H1 (cell line): ENCODE measurements at regions not wholly inside any gene's neighbourhood (a gene's known extent, or its start where the extent isn't known, plus 50 kb on each side); places are given as distances from the start of the nearest gene placed in this dataset.

Source experiments
- CTCF ChIA-PET: fragments of 300-600 bp; sonication (Branson Sonifier 250); formaldehyde crosslinking; loops from one replicate; lab custom pipeline; 2021; ENCODE audit not compliant: partially characterized antibody; lab: Charles Lee
- POLR2A ChIA-PET: fragments of 300-600 bp; sonication (Branson Sonifier 250); formaldehyde crosslinking; loops from one replicate; lab custom pipeline; 2021; ENCODE audit warnings: inconsistent platforms; ENCODE audit not compliant: partially characterized antibody; lab: Charles Lee
- DNase-seq, 2 experiments: peaks; one replicate each; pipeline versions ENCODE4 v3.0.0 to v3.0.0-alpha.2; 2010 to 2022; ENCODE audit warnings: low spot score in 2 of 2, low read depth in 1 of 2, mixed read lengths in 1 of 2
- FAIRE-seq: peaks from 2 replicates; lab custom pipeline; 2011; peaks lifted over from hg19 to GRCh38; lab: Jason Lieb, UNC
- H2AFZ ChIP-seq: 2 replicates; pipeline ENCODE4 v1.8.1; 2012; ENCODE audit warnings: low read length, inconsistent platforms
- H2AK5ac ChIP-seq: 2 replicates; pipeline ENCODE4 v1.6.1; 2013; ENCODE audit warnings: low read depth, low read length
- H2BK120ac ChIP-seq: replicated peaks from 2 replicates; pipeline ENCODE3; 2013; ENCODE audit warnings: low read depth, low read length, inconsistent platforms
- H2BK12ac ChIP-seq: 2 replicates; pipeline ENCODE4 v1.6.1; 2013; ENCODE audit warnings: low read depth, low read length
- H2BK15ac ChIP-seq: 2 replicates; pipeline ENCODE4 v1.6.1; 2013; ENCODE audit warnings: low read length
- H2BK20ac ChIP-seq: 2 replicates; pipeline ENCODE4 v1.6.1; 2013; ENCODE audit warnings: low read length
- H2BK5ac ChIP-seq: 2 replicates; pipeline ENCODE4 v1.6.1; 2013; ENCODE audit warnings: low read depth, low read length
- H3K14ac ChIP-seq: 2 replicates; pipeline ENCODE4 v1.6.1; 2013; ENCODE audit warnings: inconsistent platforms; ENCODE audit not compliant: insufficient read length
- H3K18ac ChIP-seq: 2 replicates; pipeline ENCODE4 v1.6.1; 2013; ENCODE audit warnings: low read length; ENCODE audit errors: extremely low read depth
- H3K23ac ChIP-seq: 2 replicates; pipeline ENCODE4 v1.6.1; 2013; ENCODE audit warnings: inconsistent platforms; ENCODE audit not compliant: insufficient read length
- H3K23me2 ChIP-seq: 2 replicates; pipeline ENCODE4 v1.6.1; 2013; ENCODE audit warnings: low read depth, low read length
- H3K27ac ChIP-seq: 2 replicates; pipeline ENCODE4 v1.6.1; 2011; ENCODE audit warnings: low read depth, low read length, inconsistent platforms
- H3K27me3 ChIP-seq, 4 experiments: replicated peaks in 1 of 4; 1 replicate in 1 of 4; 2 replicates in 3 of 4; pipeline versions ENCODE4 v1.6.1 to v1.8.1; 2011 to 2013; ENCODE audit warnings: low read length in 3 of 4, mild to moderate bottlenecking in 3 of 4, inconsistent platforms in 2 of 4, mixed read lengths in 2 of 4, moderate library complexity in 1 of 4; ENCODE audit not compliant: control insufficient read depth in 3 of 4, insufficient read depth in 3 of 4; ENCODE audit errors: extremely low read depth in 1 of 4
- H3K36me3 ChIP-seq, 4 experiments: 2 replicates each; pipeline versions ENCODE4 v1.6.1 to v1.8.1; 2011 to 2013; ENCODE audit warnings: mild to moderate bottlenecking in 4 of 4, low read length in 3 of 4, moderate library complexity in 2 of 4, control low read depth in 1 of 4, inconsistent platforms in 1 of 4; ENCODE audit not compliant: insufficient read depth in 4 of 4, control insufficient read depth in 2 of 4
- H3K4ac ChIP-seq: replicated peaks from 2 replicates; pipeline ENCODE3; 2013; ENCODE audit warnings: low read length, low read depth, mixed read lengths, inconsistent platforms; ENCODE audit not compliant: insufficient read length
- H3K4me1 ChIP-seq, 4 experiments: replicated peaks in 1 of 4; 1 replicate in 1 of 4; 2 replicates in 3 of 4; pipeline versions ENCODE4 v1.6.1 to v1.8.1; 2011 to 2013; ENCODE audit warnings: low read length in 3 of 4, inconsistent platforms in 2 of 4, mixed read lengths in 1 of 4; ENCODE audit not compliant: insufficient read depth in 4 of 4, control insufficient read depth in 3 of 4
- H3K4me2 ChIP-seq, 2 experiments: 2 replicates each; pipeline versions ENCODE4 v1.6.1 to v1.8.1; 2011 to 2013; ENCODE audit warnings: low read depth in 2 of 2, low read length in 2 of 2, control low read depth in 1 of 2, inconsistent platforms in 1 of 2, mild to moderate bottlenecking in 1 of 2; ENCODE audit not compliant: insufficient read depth in 1 of 2
- H3K4me3 ChIP-seq, 4 experiments: fragments of 200-600, 300-600 bp in 1 of 4; sonication (generic), shearing (Covaris generic), sonication (Bioruptor Twin) in 1 of 4; 2 replicates each; pipeline versions ENCODE4 v1.5.1 to v1.8.1; 2011 to 2016; ENCODE audit warnings: low read length in 4 of 4, low read depth in 3 of 4, control low read depth in 2 of 4, inconsistent platforms in 2 of 4, mild to moderate bottlenecking in 2 of 4, mixed read lengths in 1 of 4, moderate library complexity in 1 of 4; ENCODE audit not compliant: insufficient read depth in 2 of 4; ENCODE audit errors: extremely low read depth in 1 of 4
- H3K56ac ChIP-seq: replicated peaks from 2 replicates; pipeline ENCODE3; 2013; ENCODE audit warnings: low read depth, mild to moderate bottlenecking, mixed read lengths, low read length, inconsistent platforms; ENCODE audit not compliant: insufficient read length
- H3K79me1 ChIP-seq: 2 replicates; pipeline ENCODE4 v1.6.1; 2013; ENCODE audit warnings: low read depth, low read length, control low read depth
- H3K79me2 ChIP-seq, 2 experiments: 2 replicates each; pipeline versions ENCODE4 v1.6.1 to v1.8.1; 2012 to 2013; ENCODE audit warnings: low read length in 2 of 2, mild to moderate bottlenecking in 2 of 2, inconsistent platforms in 1 of 2; ENCODE audit not compliant: insufficient read depth in 2 of 2, control insufficient read depth in 1 of 2
- H3K9ac ChIP-seq, 4 experiments: replicated peaks in 1 of 4; 1 replicate in 1 of 4; 2 replicates in 3 of 4; pipeline versions ENCODE4 v1.6.1 to v1.8.1; 2011 to 2013; ENCODE audit warnings: low read depth in 3 of 4, low read length in 3 of 4, control low read depth in 2 of 4, mild to moderate bottlenecking in 2 of 4, moderate library complexity in 2 of 4, inconsistent platforms in 1 of 4; ENCODE audit errors: extremely low read depth in 1 of 4
- H3K9me3 ChIP-seq, 2 experiments: 2 replicates each; pipeline versions ENCODE4 v1.6.1 to v1.8.1; 2012 to 2013; ENCODE audit warnings: mild to moderate bottlenecking in 2 of 2, moderate library complexity in 2 of 2, control low read depth in 1 of 2, inconsistent platforms in 1 of 2, low read depth in 1 of 2, low read length in 1 of 2, mixed read lengths in 1 of 2; ENCODE audit not compliant: insufficient read depth in 2 of 2
- H4K20me1 ChIP-seq, 2 experiments: replicated peaks in 1 of 2; 2 replicates each; pipeline versions ENCODE3 to v1.8.1; 2011 to 2013; ENCODE audit warnings: inconsistent platforms in 2 of 2, low read length in 2 of 2, mild to moderate bottlenecking in 1 of 2; ENCODE audit not compliant: insufficient read depth in 2 of 2, control insufficient read depth in 1 of 2
- H4K5ac ChIP-seq: 2 replicates; pipeline ENCODE4 v1.6.1; 2013; ENCODE audit warnings: low read length, low read depth, mixed read lengths, inconsistent platforms; ENCODE audit not compliant: insufficient read length
- H4K8ac ChIP-seq: 2 replicates; pipeline ENCODE4 v1.8.0; 2013; ENCODE audit warnings: mild to moderate bottlenecking, moderate library complexity, low read length, inconsistent platforms; ENCODE audit not compliant: insufficient read depth; ENCODE audit errors: extremely low read depth
- H4K91ac ChIP-seq: replicated peaks from 2 replicates; pipeline ENCODE3; 2013; ENCODE audit warnings: low read length, mixed read lengths, inconsistent platforms; ENCODE audit not compliant: insufficient read length
- ASH2L ChIP-seq: fragments of 200-600, 300-600 bp; sonication (generic); IDR thresholded peaks from one replicate; pipeline ENCODE4 v1.7.1; 2017; ENCODE audit warnings: low read length
- BACH1 ChIP-seq: IDR thresholded peaks from 2 replicates; pipeline ENCODE4 v1.6.1; 2012; ENCODE audit warnings: low read length, improper control_type of control experiment
- CHD1 ChIP-seq: IDR thresholded peaks from 2 replicates; pipeline ENCODE4 v1.6.1; 2012; ENCODE audit warnings: low read depth, low read length, improper control_type of control experiment
- CREB1 ChIP-seq: IDR thresholded peaks from 2 replicates; pipeline ENCODE4 v1.6.1; 2012; ENCODE audit warnings: inconsistent platforms
- GABPA ChIP-seq: IDR thresholded peaks from 2 replicates; pipeline ENCODE4 v1.6.1; 2011; ENCODE audit warnings: mild to moderate bottlenecking, low read length, moderate library complexity, borderline replicate concordance; ENCODE audit not compliant: insufficient read depth
- HDAC2 ChIP-seq, 2 experiments: fragments of 300-600 bp in 1 of 2; sonication (generic) in 1 of 2; IDR thresholded peaks; 2 replicates each; pipeline ENCODE4 v1.6.1; 2011 to 2012; ENCODE audit warnings: low read depth in 2 of 2, low read length in 2 of 2, mild to moderate bottlenecking in 2 of 2, moderate library complexity in 2 of 2, borderline replicate concordance in 1 of 2, inconsistent platforms in 1 of 2
- JUN ChIP-seq: IDR thresholded peaks from 2 replicates; pipeline ENCODE4 v1.6.1; 2011; ENCODE audit warnings: low read depth, mild to moderate bottlenecking, improper control_type of control experiment, low read length
- JUND ChIP-seq: IDR thresholded peaks from 2 replicates; pipeline ENCODE4 v1.6.1; 2011; ENCODE audit warnings: mild to moderate bottlenecking, improper control_type of control experiment, low read length
- KDM5A ChIP-seq: fragments of 200-600 bp; IDR thresholded peaks from 2 replicates; pipeline ENCODE4 v1.7.1; 2012; ENCODE audit warnings: mild to moderate bottlenecking, low read length, inconsistent platforms, mixed read lengths
- NRF1 ChIP-seq: IDR thresholded peaks from 2 replicates; pipeline ENCODE4 v1.6.1; 2011; ENCODE audit warnings: mild to moderate bottlenecking, low read depth, low read length, improper control_type of control experiment
- RAD21 ChIP-seq, 2 experiments: IDR thresholded peaks in 1 of 2; conservative IDR thresholded peaks in 1 of 2; 2 replicates each; pipeline ENCODE4 v1.6.1; 2011; ENCODE audit warnings: low read depth in 2 of 2, low read length in 2 of 2, improper control_type of control experiment in 1 of 2, inconsistent platforms in 1 of 2, mild to moderate bottlenecking in 1 of 2, moderate library complexity in 1 of 2
- RFX5 ChIP-seq: IDR thresholded peaks from 2 replicates; pipeline ENCODE4 v1.6.1; 2011; ENCODE audit warnings: low read depth, low read length, improper control_type of control experiment, borderline replicate concordance
- RNF2 ChIP-seq: fragments of 200-900, 300-1000 bp; sonication (generic); IDR thresholded peaks from 2 replicates; pipeline ENCODE4 v1.7.1; 2016; ENCODE audit warnings: borderline replicate concordance, low read depth, mild to moderate bottlenecking, antibody characterized with exemption, low read length; ENCODE audit not compliant: poor library complexity, severe bottlenecking; ENCODE audit errors: missing control alignments
- SRF ChIP-seq: IDR thresholded peaks from 2 replicates; pipeline ENCODE4 v1.6.1; 2011; ENCODE audit warnings: mild to moderate bottlenecking, low read depth, low read length, moderate library complexity
- TBP ChIP-seq: IDR thresholded peaks from 2 replicates; pipeline ENCODE4 v1.6.1; 2011; ENCODE audit warnings: low read depth, low read length, improper control_type of control experiment
- WGBS, 2 experiments: shearing (Covaris generic) in 1 of 2; methylation state at CpG; one replicate each; pipeline versions ENCODE4 v1.1.6 to v1.1.7; 2013 to 2015; ENCODE audit warnings: low lambda C conversion rate in 2 of 2, mixed read lengths in 2 of 2, inconsistent platforms in 1 of 2, low coverage in 1 of 2, missing lambda C conversion rate in 1 of 2; ENCODE audit not compliant: insufficient replicate concordance in 2 of 2, insufficient coverage in 1 of 2, insufficient read length in 1 of 2; ENCODE audit errors: extremely low coverage in 1 of 2, missing lambda C conversion rate in 1 of 2; 5-methylcytosine and 5-hydroxymethylcytosine counted together

DNA sequence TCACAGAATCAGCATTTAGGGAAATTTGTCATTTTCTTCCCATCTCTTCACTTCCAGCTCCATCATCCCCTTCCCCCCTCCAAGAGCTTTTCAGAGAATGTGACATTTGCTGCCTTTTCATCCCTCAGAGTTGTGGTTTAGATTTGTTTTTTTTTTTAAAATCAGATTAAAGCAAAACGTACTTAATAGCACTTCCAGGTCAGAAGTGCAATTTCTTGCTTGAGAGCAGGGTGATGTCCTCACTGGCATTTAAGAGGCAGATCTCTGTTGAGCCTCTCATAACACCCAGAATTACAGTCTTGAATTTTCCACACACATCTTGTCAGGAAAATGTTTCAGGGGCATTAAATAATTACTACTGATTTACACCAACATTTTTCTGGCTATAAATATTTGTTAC lies 236.8 kb upstream of the VLDLR start:
- H3K56ac ChIP-seq, result no peak overlapping the region
- H3K4me2 ChIP-seq, result no peak overlapping the region
- H2BK15ac ChIP-seq, result no peak overlapping the region
- no peak for FAIRE-seq
- no peak overlapping the region for H3K23ac ChIP-seq
- H3K79me2 ChIP-seq, result no peaks in the 10 kb centered on the region
- H3K27me3 ChIP-seq, result no peaks in the 10 kb centered on the region
- no peak overlapping the region for H3K4ac ChIP-seq
- H3K23me2 ChIP-seq, result no peaks in the 10 kb centered on the region
- H2BK5ac ChIP-seq, result no peak overlapping the region
- no peak overlapping the region for H2BK120ac ChIP-seq
- no peak overlapping the region for H2AFZ ChIP-seq
- ChIA-PET CTCF (interaction anchor here (0.8 to 0.9 kb wide), 2 partner anchors 12 to 164 kb away, joined by 3 read pairs; no protein-coding TSS in a partner anchor), POLR2A (no interaction called here)
- H4K8ac ChIP-seq, result no peak overlapping the region
- H3K9me3 ChIP-seq, result peaks cover 3 to 6% of the 10 kb centered on the region in 2 experiments; a peak in 1 of 4 replicates
- no peak overlapping the region for H4K91ac ChIP-seq
- no peaks in the 10 kb centered on the region for H3K4me1 ChIP-seq
- H4K20me1 ChIP-seq, result no peaks in the 10 kb centered on the region
- DNase-seq, result no peak
- H3K27ac ChIP-seq, result no peak overlapping the region
- no peak overlapping the region for H3K9ac ChIP-seq
- H3K79me1 ChIP-seq, result no peaks in the 10 kb centered on the region
- WGBS, 2 experiments, result 88% methylated on average over 1 of the region's 1 CpG; no CpG with 5 or more reads in 1 of the 2 experiments
- H2BK12ac ChIP-seq, result no peak overlapping the region
- H3K14ac ChIP-seq, result no peak overlapping the region
- H4K5ac ChIP-seq, result no peak overlapping the region
- no peak overlapping the region for H3K18ac ChIP-seq
- H3K4me3 ChIP-seq, result no peak overlapping the region
- H2AK5ac ChIP-seq, result no peak overlapping the region
- no peak overlapping the region for H2BK20ac ChIP-seq
- H3K36me3 ChIP-seq, result no peaks in the 10 kb centered on the region
- TF ChIP-seq JUN (no peak), CHD1 (no peak), HDAC2 (IDR thresholded peaks at IDR 0.05; ENCODE audit: borderline replicate concordance in 1 of 2, low read depth in 2 of 2, low read length in 2 of 2) (no peak), RAD21 (IDR thresholded peaks at IDR 0.05 in 1 of 2, conservative IDR thresholded peaks at IDR 0.05 in 1 of 2; ENCODE audit: low read depth in 2 of 2, low read length in 2 of 2) (no peak), ASH2L (no peak), NRF1 (no peak), KDM5A (no peak), JUND (no peak), CREB1 (no peak), RNF2 (no peak), RFX5 (no peak), BACH1 (no peak), SRF (no peak), GABPA (no peak), TBP (no peak)
